ENCODE measurements at regions not wholly inside any gene's neighbourhood (a gene's known extent, or its start where the extent isn't known, plus 50 kb on each side); places are given as distances from the start of the nearest gene placed in this dataset.

GRCh38 chr5:167833456-167833855 is 458.0 kb upstream of the WWC1 start:
- Histone ChIP-seq H3K9ac (ENCODE audit: low read length) (no peak overlapping the region), H3K4me3 (ENCODE audit: control extremely low read depth in 1 of 5, extremely low read depth in 1 of 5, insufficient read depth in 1 of 5, low read depth in 2 of 5, low read length in 4 of 5) (no peak overlapping the region), H3K27ac (ENCODE audit: low read length in 2 of 2) (no peak overlapping the region), H3K4me2 (replicated peaks; ENCODE audit: low read depth, low read length, poor library complexity, severe bottlenecking) (no peak overlapping the region), H3K4me1 (ENCODE audit: control insufficient read depth in 2 of 2, insufficient read depth in 2 of 2, low read length in 2 of 2) (no peaks in the 10 kb centered on the region), H3K27me3 (replicated peaks in 1 of 4; ENCODE audit: control extremely low read depth in 1 of 4, control insufficient read depth in 3 of 4, insufficient read depth in 4 of 4, low read length in 3 of 4) (no peaks in the 10 kb centered on the region), H4K20me1 (ENCODE audit: control insufficient read depth, insufficient read depth, low read length, poor library complexity, severe bottlenecking) (no peaks in the 10 kb centered on the region), H3K79me2 (ENCODE audit: control insufficient read depth, insufficient read depth, low read length) (no peaks in the 10 kb centered on the region), H3K36me3 (replicated peaks in 1 of 2; ENCODE audit: control extremely low read depth in 1 of 2, control insufficient read depth in 1 of 2, extremely low read depth in 1 of 2, insufficient read depth in 2 of 2, low read length in 1 of 2) (no peaks in the 10 kb centered on the region), H2AFZ (ENCODE audit: insufficient read depth, low read depth, low read length, poor library complexity, severe bottlenecking) (no peak overlapping the region), H3K9me3 (ENCODE audit: control extremely low read depth in 1 of 3, control insufficient read depth in 2 of 3, insufficient read depth in 1 of 3, low read length in 2 of 3) (no peaks in the 10 kb centered on the region)
- H3K4me3 Mint-ChIP-seq: no peak overlapping the region
- ChIA-PET CTCF (no interaction called here), POLR2A (no interaction called here)
- no peaks in the 10 kb centered on the region for H3K9me3 Mint-ChIP-seq (ENCODE audit: insufficient read depth)
- TF ChIP-seq EZH2 (IDR thresholded peaks at IDR 0.05; ENCODE audit: borderline replicate concordance, insufficient read depth, low read depth, low read length, poor library complexity, severe bottlenecking) (no peak), CTCF (IDR thresholded peaks at IDR 0.05) (no peak)
- H3K4me1 Mint-ChIP-seq: no peaks in the 10 kb centered on the region
- DNase-seq (no peak), ATAC-seq (ENCODE audit: low read depth) (no peak)
- 92% methylated on average over 6 of the region's 6 CpGs for WGBS (ENCODE audit: insufficient coverage)
- no peak overlapping the region for H3K27ac Mint-ChIP-seq
- intact Hi-C loops (cut with micrococcal nuclease): no loop called here
- H3K27me3 Mint-ChIP-seq: no peaks in the 10 kb centered on the region

GRCh38 chr5:167835146-167835545 is 456.3 kb upstream of the WWC1 start:
- Histone ChIP-seq H3K79me2 (ENCODE audit: control insufficient read depth, insufficient read depth, low read length) (no peaks in the 10 kb centered on the region), H3K9me3 (ENCODE audit: control extremely low read depth in 1 of 3, control insufficient read depth in 2 of 3, insufficient read depth in 1 of 3, low read length in 2 of 3) (no peaks in the 10 kb centered on the region), H3K4me3 (ENCODE audit: control extremely low read depth in 1 of 5, extremely low read depth in 1 of 5, insufficient read depth in 1 of 5, low read depth in 2 of 5, low read length in 4 of 5) (no peak overlapping the region), H3K4me1 (ENCODE audit: control insufficient read depth in 2 of 2, insufficient read depth in 2 of 2, low read length in 2 of 2) (no peaks in the 10 kb centered on the region), H2AFZ (ENCODE audit: insufficient read depth, low read depth, low read length, poor library complexity, severe bottlenecking) (no peak overlapping the region), H3K9ac (ENCODE audit: low read length) (no peak overlapping the region), H3K27ac (ENCODE audit: low read length in 2 of 2) (no peak overlapping the region), H4K20me1 (ENCODE audit: control insufficient read depth, insufficient read depth, low read length, poor library complexity, severe bottlenecking) (no peaks in the 10 kb centered on the region), H3K36me3 (replicated peaks in 1 of 2; ENCODE audit: control extremely low read depth in 1 of 2, control insufficient read depth in 1 of 2, extremely low read depth in 1 of 2, insufficient read depth in 2 of 2, low read length in 1 of 2) (no peaks in the 10 kb centered on the region), H3K27me3 (replicated peaks in 1 of 4; ENCODE audit: control extremely low read depth in 1 of 4, control insufficient read depth in 3 of 4, insufficient read depth in 4 of 4, low read length in 3 of 4) (no peaks in the 10 kb centered on the region), H3K4me2 (replicated peaks; ENCODE audit: low read depth, low read length, poor library complexity, severe bottlenecking) (no peak overlapping the region)
- no peak for ATAC-seq (ENCODE audit: low read depth)
- intact Hi-C loops (cut with micrococcal nuclease): no loop called here
- WGBS (ENCODE audit: insufficient coverage): 67% methylated on average over 1 of the region's 1 CpG
- Mint-ChIP-seq H3K4me1 (no peaks in the 10 kb centered on the region), H3K9me3 (ENCODE audit: insufficient read depth) (no peaks in the 10 kb centered on the region), H3K27me3 (no peaks in the 10 kb centered on the region), H3K4me3 (no peak overlapping the region), H3K27ac (no peak overlapping the region)
- TF ChIP-seq EZH2 (IDR thresholded peaks at IDR 0.05; ENCODE audit: borderline replicate concordance, insufficient read depth, low read depth, low read length, poor library complexity, severe bottlenecking) (no peak), CTCF (IDR thresholded peaks at IDR 0.05) (no peak)
- DNase-seq: no peak
- CTCF ChIA-PET: no interaction called here
- POLR2A ChIA-PET: no interaction called here
